ENCODE measurements at regions not wholly inside any gene's neighbourhood (a gene's known extent, or its start where the extent isn't known, plus 50 kb on each side); places are given as distances from the start of the nearest gene placed in this dataset.

DNA sequence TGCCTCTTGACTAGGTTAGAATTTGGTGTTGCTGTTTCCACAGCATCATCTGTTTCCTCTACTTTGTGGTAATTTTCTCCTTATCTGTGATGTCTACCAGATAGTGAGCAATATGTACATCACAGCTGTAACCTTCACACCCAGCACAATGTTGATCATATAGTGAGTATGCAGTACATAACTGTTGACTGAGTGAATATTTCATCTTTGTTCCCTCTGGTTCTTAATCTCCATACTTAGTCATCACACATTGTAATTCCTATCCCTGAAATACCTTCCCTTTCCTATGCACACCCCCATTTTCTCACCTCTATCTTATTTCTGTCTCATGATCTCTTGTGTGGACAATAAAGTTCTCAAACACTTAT is 115.9 kb downstream of the KIF4B start:
- dilution Hi-C loops (cut with MboI; ENCODE audit: extremely low pct_ligation_motif_present, low sequenced_read_pairs), result no loop called here
- no peaks in the 10 kb centered on the region for H3K9me1 ChIP-seq (replicated peaks; ENCODE audit: control insufficient read depth, extremely low read depth, insufficient read depth, low read length)
- TF ChIP-seq GATA2 (IDR thresholded peaks at IDR 0.05; ENCODE audit: insufficient read depth, insufficient read length, low read depth, low read length) (no peak), POLR2A (IDR thresholded peaks at IDR 0.05; ENCODE audit: low read depth, low read length) (no peak), POLR2AphosphoS5 (IDR thresholded peaks at IDR 0.05; ENCODE audit: insufficient read depth, low read depth, low read length) (no peak), FOS (IDR thresholded peaks at IDR 0.05; ENCODE audit: borderline replicate concordance, insufficient read depth, low read length) (no peak), MYC (IDR thresholded peaks at IDR 0.05; ENCODE audit: low read depth, low read length) (no peak), EZH2 (IDR thresholded peaks at IDR 0.05; ENCODE audit: borderline replicate concordance, low read depth, low read length, severe bottlenecking) (no peak)
- TF ChIP-seq, protein P1, sequence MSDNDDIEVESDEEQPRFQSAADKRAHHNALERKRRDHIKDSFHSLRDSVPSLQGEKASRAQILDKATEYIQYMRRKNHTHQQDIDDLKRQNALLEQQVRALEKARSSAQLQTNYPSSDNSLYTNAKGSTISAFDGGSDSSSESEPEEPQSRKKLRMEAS (IDR thresholded peaks at IDR 0.05; ENCODE audit: insufficient read depth, insufficient read length), result no peak
- TF ChIP-seq, protein P2, sequence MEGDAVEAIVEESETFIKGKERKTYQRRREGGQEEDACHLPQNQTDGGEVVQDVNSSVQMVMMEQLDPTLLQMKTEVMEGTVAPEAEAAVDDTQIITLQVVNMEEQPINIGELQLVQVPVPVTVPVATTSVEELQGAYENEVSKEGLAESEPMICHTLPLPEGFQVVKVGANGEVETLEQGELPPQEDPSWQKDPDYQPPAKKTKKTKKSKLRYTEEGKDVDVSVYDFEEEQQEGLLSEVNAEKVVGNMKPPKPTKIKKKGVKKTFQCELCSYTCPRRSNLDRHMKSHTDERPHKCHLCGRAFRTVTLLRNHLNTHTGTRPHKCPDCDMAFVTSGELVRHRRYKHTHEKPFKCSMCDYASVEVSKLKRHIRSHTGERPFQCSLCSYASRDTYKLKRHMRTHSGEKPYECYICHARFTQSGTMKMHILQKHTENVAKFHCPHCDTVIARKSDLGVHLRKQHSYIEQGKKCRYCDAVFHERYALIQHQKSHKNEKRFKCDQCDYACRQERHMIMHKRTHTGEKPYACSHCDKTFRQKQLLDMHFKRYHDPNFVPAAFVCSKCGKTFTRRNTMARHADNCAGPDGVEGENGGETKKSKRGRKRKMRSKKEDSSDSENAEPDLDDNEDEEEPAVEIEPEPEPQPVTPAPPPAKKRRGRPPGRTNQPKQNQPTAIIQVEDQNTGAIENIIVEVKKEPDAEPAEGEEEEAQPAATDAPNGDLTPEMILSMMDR (IDR thresholded peaks at IDR 0.05; ENCODE audit: extremely low read depth in 1 of 2, insufficient read depth in 1 of 2, low read depth in 1 of 2, low read length in 2 of 2), result no peak
- ChIA-PET CTCF (interaction anchor here (1.0 to 1.4 kb wide), 2 partner anchors 10 kb away, joined by 3 to 11 read pairs; no protein-coding TSS in a partner anchor), POLR2A (no interaction called here)
- H3K4me1 ChIP-seq (ENCODE audit: control insufficient read depth, extremely low read depth, insufficient read depth, low read length), result no peaks in the 10 kb centered on the region
- no peaks in the 10 kb centered on the region for H4K20me1 ChIP-seq (replicated peaks; ENCODE audit: control insufficient read depth, extremely low read depth, insufficient read depth, low read length)
- no peak overlapping the region for H3K27ac ChIP-seq (ENCODE audit: insufficient read depth, low read depth, low read length)
- peaks cover 0 to 2% of the 10 kb centered on the region in 2 experiments for H3K27me3 ChIP-seq (ENCODE audit: control insufficient read depth in 2 of 2, insufficient read depth in 2 of 2, low read length in 2 of 2)
- no peak overlapping the region for H3K4me2 ChIP-seq (ENCODE audit: insufficient read depth, low read length)
- H2AFZ ChIP-seq (ENCODE audit: low read depth, low read length), result no peak overlapping the region
- intact Hi-C loops (cut with micrococcal nuclease), result no loop called here
- no peaks in the 10 kb centered on the region for H3K9me3 ChIP-seq (replicated peaks; ENCODE audit: control insufficient read depth, insufficient read depth, low read length)
- DNase-seq (ENCODE audit: low read depth, low spot score), result no peak
- no peak overlapping the region for H3K4me3 ChIP-seq (replicated peaks in 1 of 3; ENCODE audit: insufficient read depth in 1 of 3, low read depth in 1 of 3, low read length in 3 of 3)
- FAIRE-seq, result no peak
- no TSS peak for BruUV-seq (replicated peaks)
- no peak overlapping the region for H3K9ac ChIP-seq (replicated peaks; ENCODE audit: extremely low read depth, insufficient read depth, low read length)
- H3K79me2 ChIP-seq (ENCODE audit: control insufficient read depth, insufficient read depth, low read length), result no peaks in the 10 kb centered on the region
- H3K36me3 ChIP-seq (ENCODE audit: control insufficient read depth in 2 of 2, extremely low read depth in 1 of 2, insufficient read depth in 2 of 2, low read length in 2 of 2), result no peaks in the 10 kb centered on the region

Data from endothelial cell of umbilical vein (primary cell).